ENCODE measurements at regions not wholly inside any gene's neighbourhood (a gene's known extent, or its start where the extent isn't known, plus 50 kb on each side); places are given as distances from the start of the nearest gene placed in this dataset.

DNA sequence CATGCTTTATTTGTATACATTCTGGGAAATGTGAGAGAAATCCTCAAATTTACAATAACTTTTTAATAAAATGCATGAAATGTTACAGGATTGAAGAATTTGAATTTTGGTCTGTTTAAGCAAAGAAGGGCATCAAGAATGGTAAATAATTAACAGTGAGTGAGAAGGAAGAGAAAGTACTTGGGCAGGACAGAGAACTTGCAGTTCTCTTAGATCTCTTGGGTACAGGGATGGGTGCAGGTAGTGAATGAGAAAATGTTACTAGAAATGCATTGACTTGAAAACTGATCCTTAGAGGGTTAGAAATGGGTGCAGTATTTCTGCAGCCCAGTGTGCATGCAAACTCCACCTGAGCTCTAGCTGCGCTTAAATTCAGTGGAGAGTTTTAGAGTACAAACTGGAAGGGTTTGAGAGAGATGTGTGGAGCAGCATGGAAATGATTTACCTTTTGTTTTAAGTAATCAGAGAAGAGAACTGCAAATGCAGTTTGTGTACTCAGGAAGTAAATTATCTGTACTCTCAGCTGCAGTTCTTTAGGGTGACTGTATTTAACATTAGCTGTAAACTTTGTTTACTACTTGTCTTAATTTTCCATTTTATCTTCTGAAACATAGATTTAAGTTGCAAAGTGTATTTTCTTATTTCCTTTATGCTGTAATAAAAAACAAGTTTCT lies 51.0 kb upstream of the RAB27B start:
- Histone ChIP-seq H3K36me3 (ENCODE audit: control insufficient read depth in 3 of 3, insufficient read depth in 3 of 3, low read length in 3 of 3) (no peaks in the 10 kb centered on the region), H3K9me3 (ENCODE audit: control insufficient read depth in 3 of 3, low read length in 3 of 3) (no peaks in the 10 kb centered on the region), H3K4me3 (ENCODE audit: low read length in 3 of 3) (no peak overlapping the region), H3K9ac (ENCODE audit: low read depth in 1 of 3, low read length in 3 of 3) (no peak overlapping the region), H3K27me3 (ENCODE audit: control insufficient read depth in 3 of 3, insufficient read depth in 3 of 3, low read length in 3 of 3) (no peaks in the 10 kb centered on the region), H3K27ac (ENCODE audit: low read depth, low read length) (no peak overlapping the region), H3K4me1 (ENCODE audit: control insufficient read depth in 3 of 3, insufficient read depth in 3 of 3, low read length in 3 of 3) (peaks cover 0 to 3% (median 0%) of the 10 kb centered on the region in 3 donors)

DNA sequence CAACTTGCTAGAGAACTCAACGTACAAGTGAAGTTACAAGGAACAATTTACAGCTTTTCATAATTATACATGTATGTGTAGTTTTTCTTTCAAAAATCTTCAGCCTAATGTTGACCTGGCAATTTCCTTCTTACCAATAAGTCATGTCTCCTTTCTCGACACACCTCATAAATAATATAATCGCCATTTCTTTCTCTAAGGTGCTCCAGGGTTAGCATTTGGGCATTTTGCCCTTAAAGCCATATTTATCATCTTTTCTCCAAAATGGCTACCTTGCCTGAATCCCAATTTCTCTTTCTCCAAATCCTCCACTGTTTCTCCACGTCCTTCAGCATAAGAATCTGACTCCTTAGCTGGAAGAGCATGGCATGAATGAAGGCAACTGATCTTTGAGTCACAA lies 50.3 kb upstream of the RAB27B start:
- H3K27ac ChIP-seq (ENCODE audit: low read depth, low read length): no peak overlapping the region
- no peak overlapping the region for H3K9ac ChIP-seq (ENCODE audit: low read depth in 1 of 3, low read length in 3 of 3)
- no peak overlapping the region for H3K4me3 ChIP-seq (ENCODE audit: low read length in 3 of 3)
- no peaks in the 10 kb centered on the region for H3K36me3 ChIP-seq (ENCODE audit: control insufficient read depth in 3 of 3, insufficient read depth in 3 of 3, low read length in 3 of 3)
- H3K9me3 ChIP-seq (ENCODE audit: control insufficient read depth in 3 of 3, low read length in 3 of 3): no peaks in the 10 kb centered on the region
- peaks cover 0 to 3% (median 0%) of the 10 kb centered on the region in 3 donors for H3K4me1 ChIP-seq (ENCODE audit: control insufficient read depth in 3 of 3, insufficient read depth in 3 of 3, low read length in 3 of 3)
- H3K27me3 ChIP-seq (ENCODE audit: control insufficient read depth in 3 of 3, insufficient read depth in 3 of 3, low read length in 3 of 3): no peaks in the 10 kb centered on the region

All from skeletal muscle tissue (tissue), 3 donors.